HPDE6-E6E7 (cell line): ENCODE measurements at regions not wholly inside any gene's neighbourhood (a gene's known extent, or its start where the extent isn't known, plus 50 kb on each side); places are given as distances from the start of the nearest gene placed in this dataset.

Source experiments
- DNase-seq: peaks from one replicate; pipeline ENCODE4 v3.0.0; 2011; ENCODE audit warnings: missing footprints; ENCODE audit errors: extremely low spot score

GRCh38 chr16:59729613-59730012 is 995.5 kb upstream of the GOT2 start:
- DNase-seq, result no peak

GRCh38 chr16:59719121-59719520 is 985.0 kb upstream of the GOT2 start:
- no peak for DNase-seq

DNA sequence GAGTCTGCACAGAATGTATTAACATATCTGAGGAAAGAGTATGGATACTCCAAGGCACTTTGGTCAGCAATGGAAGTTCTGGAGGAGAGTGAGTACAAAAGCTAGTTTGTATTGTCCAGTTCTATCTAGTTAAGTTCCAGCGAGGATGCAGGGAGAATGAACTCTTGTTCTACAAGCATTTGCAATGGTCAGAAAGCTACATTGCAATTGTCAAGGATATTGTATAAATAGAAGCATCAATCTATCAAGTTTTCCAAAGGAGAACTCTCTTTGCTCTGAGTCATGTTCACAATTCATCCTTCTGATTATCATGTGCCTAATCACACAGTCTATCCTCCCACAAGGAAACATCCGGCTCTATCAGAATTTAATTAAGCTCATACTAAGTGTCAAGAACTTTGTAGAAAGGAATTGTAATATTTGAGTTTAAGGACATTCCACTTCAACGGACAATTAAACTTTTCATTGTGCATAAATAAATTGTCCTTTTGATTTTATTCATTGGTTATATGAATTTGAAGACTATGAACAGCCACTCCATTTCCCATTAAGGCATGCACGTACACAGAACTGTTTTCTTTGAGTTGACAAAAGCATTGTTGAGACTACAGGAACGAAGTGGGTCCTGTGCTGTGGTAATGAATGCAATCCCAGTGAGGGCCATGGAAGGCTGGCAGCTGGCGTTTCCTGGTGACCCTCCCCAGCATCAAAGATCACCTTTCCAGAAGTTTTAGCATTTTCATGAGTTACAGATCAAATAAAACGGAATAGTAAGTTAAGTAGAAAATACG is 973.5 kb upstream of the GOT2 start:
- DNase-seq, result no peak

DNA sequence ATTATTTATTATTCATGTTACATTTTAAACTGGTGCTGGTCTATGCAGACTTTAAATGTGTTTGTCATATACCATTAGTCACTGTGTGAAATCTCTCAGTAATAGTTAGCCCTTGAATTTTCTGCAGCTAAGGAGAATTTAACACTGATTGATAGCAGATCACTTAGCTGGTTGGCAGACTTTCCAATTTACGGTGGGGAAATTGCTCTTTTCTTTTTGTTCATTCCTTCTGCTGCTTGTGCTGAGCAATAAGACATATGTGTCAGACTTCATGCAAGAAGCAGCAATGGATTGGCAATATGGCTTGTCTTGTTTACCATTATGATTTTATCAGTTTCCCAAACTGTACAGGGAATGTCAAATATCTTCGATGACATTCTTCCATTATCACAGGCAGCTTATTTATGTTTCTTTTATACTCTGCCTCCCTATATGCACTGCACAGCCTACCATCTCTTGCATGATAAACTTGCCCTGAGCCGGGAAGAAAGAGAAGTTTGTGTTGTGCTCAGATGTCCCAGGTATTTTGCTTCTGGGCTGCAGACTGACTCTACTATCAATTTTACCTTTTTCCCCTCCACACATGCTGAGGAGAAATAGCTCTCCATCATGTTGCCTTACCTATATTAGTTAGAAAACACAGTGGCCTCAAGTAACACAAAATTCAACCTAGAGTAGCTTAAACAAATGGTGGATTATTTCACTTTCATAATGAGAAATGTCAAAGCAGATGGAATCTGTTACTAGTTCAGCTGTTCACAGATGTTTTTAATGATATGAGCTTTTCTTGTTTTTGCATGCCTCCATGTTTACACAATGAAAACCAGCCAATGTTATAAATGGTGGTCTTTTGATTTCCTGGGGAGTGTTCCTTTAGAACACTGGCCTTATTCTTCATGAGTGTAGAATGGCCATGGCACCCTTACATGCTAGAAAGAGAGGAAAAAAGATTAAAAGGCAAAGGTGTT is 968.1 kb upstream of the GOT2 start:
- no peak for DNase-seq

- DNase-seq, result no peak
Measured at GRCh38 chr16:59699786-59700185, 965.7 kb upstream of the GOT2 start.

DNA sequence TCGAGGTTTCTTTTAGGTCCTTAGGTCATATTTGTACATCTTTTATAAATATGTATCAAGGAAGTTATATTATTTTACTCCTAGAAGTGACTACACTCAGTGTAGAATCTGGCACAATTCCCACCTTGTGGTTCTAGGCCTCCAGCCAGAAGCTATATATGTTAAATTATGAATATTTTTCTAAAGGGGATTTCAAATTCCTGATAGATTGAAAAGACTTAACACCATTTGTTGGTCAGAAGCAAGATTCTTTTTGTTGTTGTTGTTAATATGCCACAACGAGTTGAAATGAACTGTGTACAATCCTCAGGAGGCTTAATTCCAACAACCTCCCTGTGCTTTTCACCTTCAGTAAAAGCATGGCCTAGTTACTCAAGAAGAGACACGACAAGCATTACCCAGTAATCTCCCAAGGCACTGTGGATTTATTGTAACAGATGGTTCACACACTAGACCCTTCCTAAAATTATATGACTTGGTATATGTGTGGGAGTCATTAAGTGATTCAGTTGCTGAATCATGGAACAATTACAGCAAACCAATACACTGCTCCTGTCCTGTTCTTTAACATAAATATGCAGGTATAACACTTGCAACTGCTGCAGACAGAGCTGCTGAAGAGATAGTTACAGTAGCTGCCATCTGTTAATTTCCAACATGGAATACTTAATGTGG is 964.4 kb upstream of the GOT2 start:
- DNase-seq, result no peak

GRCh38 chr16:59697761-59698160 is 963.6 kb upstream of the GOT2 start:
- DNase-seq, result no peak

GRCh38 chr16:59697236-59697635 is 963.1 kb upstream of the GOT2 start:
- DNase-seq, result no peak

- no peak for DNase-seq
Measured at GRCh38 chr16:59696495-59696894, 962.4 kb upstream of the GOT2 start.

- no peak for DNase-seq
Measured at GRCh38 chr16:59690216-59690615, 956.1 kb upstream of the GOT2 start.

DNA sequence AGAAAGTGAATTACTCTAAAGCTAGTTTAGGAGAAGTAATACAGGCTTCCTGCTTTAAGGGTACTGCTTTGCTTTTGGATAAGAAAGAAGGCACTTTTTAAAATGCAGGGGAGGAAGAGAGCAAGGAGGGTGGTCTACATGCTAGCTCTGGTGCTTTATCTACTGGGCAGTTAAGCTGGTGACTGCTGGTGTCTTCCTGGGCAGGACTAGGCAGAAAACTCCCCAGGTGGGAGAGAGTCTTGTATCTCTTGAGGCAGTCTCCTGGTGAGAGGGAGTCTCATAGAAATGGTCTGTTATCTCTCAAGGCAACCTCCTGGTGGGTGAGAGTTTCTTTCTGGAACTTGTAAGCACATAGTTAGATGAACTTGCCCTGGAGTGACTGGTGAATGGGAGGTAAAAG is 953.9 kb upstream of the GOT2 start:
- DNase-seq, result no peak

- no peak for DNase-seq
Measured at GRCh38 chr16:59686405-59686804, 952.3 kb upstream of the GOT2 start.

DNA sequence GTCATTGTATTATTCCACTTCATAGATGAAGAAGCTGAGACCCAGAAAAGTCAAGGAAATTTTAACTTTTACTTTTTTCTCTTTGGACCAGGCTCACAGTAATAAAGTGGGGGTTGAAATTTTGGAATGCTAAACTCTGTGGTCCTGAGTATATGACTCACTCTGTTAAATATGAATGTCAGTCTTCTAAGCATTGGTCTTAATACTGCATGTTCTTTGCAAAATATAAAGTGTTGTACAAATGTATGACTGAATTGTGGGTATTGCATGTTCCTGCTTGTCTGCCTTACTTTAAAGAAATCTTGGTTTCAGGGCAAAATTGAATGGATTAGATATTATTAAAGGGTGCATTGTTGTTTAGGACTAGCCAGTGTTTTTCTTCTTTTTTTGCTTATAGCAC is 950.8 kb upstream of the GOT2 start:
- DNase-seq, result no peak

DNA sequence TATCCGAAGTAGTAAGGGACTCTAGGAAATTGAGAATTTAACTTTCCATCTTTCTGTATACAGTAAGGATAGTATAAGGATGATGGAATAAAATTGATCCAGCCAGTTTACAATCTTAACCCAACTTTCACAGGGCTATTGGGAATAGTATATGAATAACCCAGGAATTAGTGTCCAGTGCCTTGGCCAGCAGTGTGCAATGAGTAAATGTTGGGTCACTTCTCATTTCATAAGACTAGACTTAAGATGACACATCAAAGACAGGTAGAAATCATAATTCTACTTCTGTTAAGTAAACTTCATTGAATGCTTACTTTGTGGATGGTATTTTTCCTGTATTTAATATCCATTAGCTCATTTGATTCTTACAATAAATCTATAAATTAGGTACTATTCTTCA is 949.6 kb upstream of the GOT2 start:
- no peak for DNase-seq

GRCh38 chr16:59665618-59666220 is 931.6 kb upstream of the GOT2 start:
- DNase-seq, result no peak

GRCh38 chr16:59658572-59658971 is 924.5 kb upstream of the GOT2 start:
- DNase-seq, result no peak

DNA sequence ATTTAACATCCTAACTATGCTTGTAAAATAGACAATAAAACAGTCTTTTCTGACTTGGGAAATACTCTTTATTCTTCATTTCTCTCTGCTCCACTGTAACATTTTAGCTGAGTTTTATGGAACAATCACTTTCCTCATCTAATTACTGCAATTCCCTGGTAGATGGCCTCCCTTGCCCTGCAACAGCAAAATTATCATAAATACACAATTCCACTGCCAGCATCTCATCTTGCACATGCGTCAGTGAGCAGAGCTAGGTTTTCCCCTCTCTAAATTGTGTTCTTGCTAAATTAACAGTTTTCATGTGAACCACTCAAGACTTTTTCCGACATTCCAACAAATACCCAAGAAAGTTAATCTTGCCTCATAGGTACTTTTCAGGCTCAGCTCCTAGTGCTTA is 920.9 kb upstream of the GOT2 start:
- DNase-seq, result no peak

DNA sequence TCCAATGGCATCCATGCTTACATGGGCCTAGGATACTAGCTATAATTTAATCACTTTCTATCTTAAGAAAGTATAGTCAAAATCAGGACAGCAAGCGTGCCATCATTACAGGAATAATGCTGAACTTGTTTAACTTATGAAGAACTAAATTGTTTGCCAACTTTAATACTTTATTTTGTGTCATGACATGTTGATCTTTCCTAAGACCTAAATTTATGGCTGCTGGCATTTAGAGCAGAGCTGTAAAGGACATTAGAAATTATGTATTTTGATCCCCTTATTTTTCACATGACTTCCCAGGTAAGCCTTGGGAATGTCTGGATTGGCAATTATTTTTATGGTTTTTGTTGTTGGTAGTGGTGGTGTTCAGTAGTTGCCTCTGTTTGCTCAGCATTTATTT is 920.3 kb upstream of the GOT2 start:
- no peak for DNase-seq

- no peak for DNase-seq
Measured at GRCh38 chr16:59651662-59652061, 917.5 kb upstream of the GOT2 start.

GRCh38 chr16:59645194-59645593 is 911.1 kb upstream of the GOT2 start:
- no peak for DNase-seq

- no peak for DNase-seq
Measured at GRCh38 chr16:59635674-59636073, 901.6 kb upstream of the GOT2 start.

GRCh38 chr16:59634951-59635350 is 900.8 kb upstream of the GOT2 start:
- no peak for DNase-seq
